GM12873 (cell line): ENCODE measurements at regions not wholly inside any gene's neighbourhood (a gene's known extent, or its start where the extent isn't known, plus 50 kb on each side); places are given as distances from the start of the nearest gene placed in this dataset.

Experiments
- TF ChIP-seq, protein P1 (sequence below): IDR thresholded peaks from 2 replicates; pipeline ENCODE4 v1.5.1; 2012; ENCODE audit warnings: low read depth, mild to moderate bottlenecking, moderate library complexity, low read length, control low read depth; ENCODE audit not compliant: insufficient read depth; ENCODE audit errors: missing control alignments

DNA sequence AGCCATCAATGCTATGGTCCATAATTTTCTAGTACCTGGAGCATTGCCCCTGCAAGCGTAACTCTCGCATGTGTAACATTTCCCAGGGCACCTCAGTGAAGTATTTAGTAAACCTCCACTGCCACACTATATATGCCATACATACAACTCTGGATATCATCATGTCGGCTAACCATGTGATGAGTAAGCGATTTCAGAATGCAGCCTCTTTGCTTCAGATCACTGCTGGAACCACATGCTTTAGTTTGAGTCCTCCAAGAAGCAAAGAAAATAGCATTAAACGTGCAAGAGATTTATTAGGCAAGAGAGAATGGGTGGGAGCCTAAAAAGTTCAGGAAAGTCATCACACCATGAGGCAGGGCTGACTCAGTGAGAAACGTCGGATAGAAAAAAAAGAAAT is 635.6 kb upstream of the SLITRK5 start:
- TF ChIP-seq, protein P1, sequence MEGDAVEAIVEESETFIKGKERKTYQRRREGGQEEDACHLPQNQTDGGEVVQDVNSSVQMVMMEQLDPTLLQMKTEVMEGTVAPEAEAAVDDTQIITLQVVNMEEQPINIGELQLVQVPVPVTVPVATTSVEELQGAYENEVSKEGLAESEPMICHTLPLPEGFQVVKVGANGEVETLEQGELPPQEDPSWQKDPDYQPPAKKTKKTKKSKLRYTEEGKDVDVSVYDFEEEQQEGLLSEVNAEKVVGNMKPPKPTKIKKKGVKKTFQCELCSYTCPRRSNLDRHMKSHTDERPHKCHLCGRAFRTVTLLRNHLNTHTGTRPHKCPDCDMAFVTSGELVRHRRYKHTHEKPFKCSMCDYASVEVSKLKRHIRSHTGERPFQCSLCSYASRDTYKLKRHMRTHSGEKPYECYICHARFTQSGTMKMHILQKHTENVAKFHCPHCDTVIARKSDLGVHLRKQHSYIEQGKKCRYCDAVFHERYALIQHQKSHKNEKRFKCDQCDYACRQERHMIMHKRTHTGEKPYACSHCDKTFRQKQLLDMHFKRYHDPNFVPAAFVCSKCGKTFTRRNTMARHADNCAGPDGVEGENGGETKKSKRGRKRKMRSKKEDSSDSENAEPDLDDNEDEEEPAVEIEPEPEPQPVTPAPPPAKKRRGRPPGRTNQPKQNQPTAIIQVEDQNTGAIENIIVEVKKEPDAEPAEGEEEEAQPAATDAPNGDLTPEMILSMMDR = no peak

DNA sequence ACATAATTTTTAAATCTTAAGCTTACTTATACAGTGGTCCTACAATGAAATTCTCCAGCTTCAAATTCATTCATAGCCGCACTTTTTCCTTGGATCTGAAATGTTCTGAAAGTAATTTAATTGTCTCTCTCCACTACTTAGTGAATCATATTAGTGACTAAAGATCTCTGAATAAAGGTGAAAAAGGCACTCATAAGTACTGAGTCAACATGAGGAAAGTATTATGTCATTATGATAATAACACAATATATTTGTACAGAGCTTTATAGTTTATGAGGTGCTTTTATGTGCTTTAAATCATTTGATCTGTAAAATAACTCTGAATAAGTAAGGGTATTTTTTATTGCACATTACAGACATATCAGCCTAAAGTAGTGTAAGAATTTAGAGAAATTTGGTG is 628.2 kb upstream of the SLITRK5 start:
- TF ChIP-seq, protein P1 = no peak

DNA sequence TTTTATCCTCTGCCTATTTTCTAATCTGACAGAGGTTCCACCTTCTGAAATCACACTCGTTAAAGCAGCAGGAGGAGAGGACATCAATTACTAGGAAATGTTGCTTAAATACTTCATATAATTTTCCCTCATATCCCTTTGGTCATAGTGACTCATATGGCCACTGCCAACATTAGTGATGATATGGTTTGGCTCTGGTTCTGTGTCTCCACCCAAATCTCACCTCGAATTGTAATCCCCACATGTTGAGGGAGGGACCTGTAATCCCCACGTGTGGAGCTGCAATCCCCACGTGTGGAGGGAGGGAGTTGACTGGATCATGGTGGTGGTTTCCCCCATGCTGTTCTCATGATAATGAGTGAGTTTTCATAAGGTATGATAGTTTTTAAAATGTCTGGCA is 618.4 kb upstream of the SLITRK5 start:
- TF ChIP-seq, protein P1 = no peak

DNA sequence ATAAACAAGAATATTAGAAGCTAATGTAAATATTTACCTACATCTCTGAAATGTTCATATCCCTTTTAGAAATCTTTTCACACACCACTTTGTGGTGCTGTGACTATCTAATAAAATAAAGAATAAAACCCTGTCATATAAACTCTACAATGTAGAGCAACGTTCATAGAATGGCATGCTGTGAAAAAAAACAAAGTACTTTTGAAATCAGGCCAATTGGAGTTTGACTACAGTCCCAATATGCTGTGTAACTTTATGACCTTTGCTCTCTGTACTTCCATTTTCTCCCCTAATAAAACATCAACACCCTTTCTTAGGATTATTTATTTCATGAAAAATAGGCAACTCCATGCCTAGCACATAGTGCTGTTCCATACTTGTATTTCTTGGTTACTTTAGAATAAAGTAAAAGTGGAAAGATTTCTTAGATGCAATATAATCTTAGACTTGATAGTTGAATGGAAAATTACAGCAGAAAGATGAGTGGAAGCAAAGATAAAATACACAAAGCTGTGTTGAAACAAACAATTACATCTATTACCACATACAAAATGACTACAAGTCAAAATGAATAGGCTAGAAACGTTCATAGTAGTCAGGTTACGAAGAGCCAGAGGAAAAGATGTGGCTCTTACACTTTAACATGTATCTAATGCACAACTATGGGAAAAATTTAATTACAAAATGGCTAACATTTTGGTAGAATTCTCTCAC is 613.2 kb upstream of the SLITRK5 start:
- TF ChIP-seq, protein P1 = no peak

DNA sequence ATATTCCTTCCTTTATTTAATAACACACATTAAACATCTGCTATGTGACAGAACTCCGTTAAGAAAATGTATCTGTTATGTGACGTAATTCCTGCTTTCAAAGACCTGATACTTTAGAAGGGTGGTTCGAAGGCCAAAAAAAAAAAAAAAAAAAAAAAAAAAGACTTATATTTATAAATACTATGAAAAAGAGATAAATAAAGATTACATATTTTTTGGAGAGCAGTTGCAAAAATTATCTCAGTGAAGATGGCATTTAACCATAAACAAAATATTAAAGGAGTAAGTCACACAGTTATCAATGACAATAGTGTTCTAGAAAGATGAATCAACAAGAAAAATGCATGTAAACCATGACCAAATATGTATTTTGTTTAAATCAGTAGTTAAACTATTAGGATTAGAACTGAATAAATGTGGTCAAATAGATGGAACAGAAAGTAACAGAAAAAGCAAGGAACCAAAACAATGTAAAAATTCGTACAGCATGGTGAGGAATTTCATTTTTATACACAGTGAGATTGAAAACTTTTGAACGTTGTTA is 612.3 kb upstream of the SLITRK5 start:
- TF ChIP-seq, protein P1 = no peak

DNA sequence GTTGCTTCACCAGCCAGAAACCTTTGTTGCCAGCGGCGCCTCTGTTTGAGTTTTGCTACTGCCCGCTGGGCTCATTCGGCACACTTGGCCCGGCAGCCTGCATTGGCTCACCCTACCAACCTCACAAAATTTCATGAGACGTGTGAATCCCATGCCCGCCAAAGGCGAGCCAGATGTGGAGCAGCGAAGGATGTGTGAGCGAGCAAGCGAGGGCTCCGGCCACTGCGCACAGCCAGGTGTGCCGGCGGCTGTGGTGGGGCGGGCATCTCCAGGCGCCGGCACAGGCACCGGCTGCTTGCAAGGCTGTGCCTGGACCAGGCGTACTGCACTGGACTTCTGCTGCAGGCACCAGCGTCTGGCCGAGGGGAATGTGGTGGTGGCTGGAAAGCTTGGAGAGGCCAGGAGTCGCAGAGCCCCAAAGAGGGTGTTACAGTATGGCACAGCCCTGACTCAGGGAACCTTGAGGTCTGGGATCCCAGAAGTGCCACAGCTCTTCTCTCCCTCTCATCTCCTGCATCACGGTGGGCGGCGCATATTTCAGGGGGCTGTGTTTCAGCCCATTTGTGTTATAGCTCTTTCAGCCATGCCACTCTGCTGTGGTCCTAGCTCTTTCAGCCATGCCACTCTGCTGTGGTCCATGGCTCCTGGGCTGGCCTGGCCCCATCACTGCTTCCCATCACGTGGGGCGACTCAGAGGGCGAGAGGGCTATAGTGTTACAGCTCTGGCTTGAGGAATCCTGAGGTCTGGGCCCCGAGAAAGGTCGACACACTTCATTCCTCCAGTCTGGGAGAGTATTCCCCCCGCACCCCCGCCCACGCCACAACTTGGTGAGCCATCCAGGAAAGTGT is 592.0 kb upstream of the SLITRK5 start:
- TF ChIP-seq, protein P1 = no peak

DNA sequence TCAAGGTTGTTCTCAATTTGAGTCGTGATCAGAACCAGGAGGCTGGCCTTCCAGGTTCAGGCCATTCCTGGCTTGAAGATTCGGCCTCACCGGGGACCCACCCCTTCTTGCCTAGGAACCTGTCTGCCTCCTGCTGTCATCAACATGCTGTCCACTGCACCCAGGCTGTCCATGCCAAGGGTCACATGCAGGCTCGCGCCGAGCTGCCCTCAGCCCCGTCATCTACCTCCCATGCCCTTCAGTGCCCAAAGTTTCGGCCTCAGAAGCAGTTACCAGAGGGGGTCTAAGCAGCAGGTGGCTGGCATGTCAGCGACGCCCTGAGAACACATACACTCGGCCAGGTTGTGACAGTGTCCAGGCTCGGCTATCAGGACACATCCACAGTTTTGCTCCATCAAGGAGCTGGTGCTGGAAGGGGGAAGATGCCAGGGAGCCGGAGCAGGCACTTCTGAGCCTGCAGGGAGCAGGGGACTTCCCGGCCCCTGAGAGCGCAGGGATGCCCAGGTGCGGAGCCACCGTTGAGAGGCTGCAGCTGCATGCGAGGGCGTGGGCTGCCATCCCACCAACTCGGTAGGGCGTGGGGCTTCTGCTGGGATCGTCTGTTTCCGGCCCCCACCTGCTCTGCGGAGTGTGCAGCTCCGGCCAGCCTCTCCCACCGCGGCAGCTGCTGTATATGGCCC is 590.9 kb upstream of the SLITRK5 start:
- TF ChIP-seq, protein P1 = no peak
